GM23338 (cell line): ENCODE measurements at regions not wholly inside any gene's neighbourhood (a gene's known extent, or its start where the extent isn't known, plus 50 kb on each side); places are given as distances from the start of the nearest gene placed in this dataset.

Experiments
- CREB1 ChIP-seq: fragments of 250-450 bp; sonication (Bioruptor Pico); IDR thresholded peaks from 2 replicates; pipeline ENCODE4 v1.5.0; 2020; ENCODE audit warnings: low read depth, mild to moderate bottlenecking, moderate library complexity
- ETS1 ChIP-seq: IDR thresholded peaks from 2 replicates; pipeline ENCODE4 v1.6.1; 2016; ENCODE audit warnings: antibody characterized with exemption
- EZH2 ChIP-seq: fragments of 200-600 bp; sonication (generic); IDR thresholded peaks from one replicate; pipeline ENCODE4 v1.8.0; 2017; ENCODE audit warnings: antibody characterized with exemption, mild to moderate bottlenecking, low read depth; ENCODE audit not compliant: unreplicated experiment
- EZH2phosphoT487 ChIP-seq: fragments of 200-600 bp; sonication (generic); IDR thresholded peaks from one replicate; pipeline ENCODE4 v1.8.1; 2018; ENCODE audit warnings: antibody characterized with exemption; ENCODE audit not compliant: unreplicated experiment
- JUNB ChIP-seq: IDR thresholded peaks from one replicate; pipeline ENCODE4 v1.6.1; 2016; ENCODE audit warnings: antibody characterized with exemption; ENCODE audit not compliant: unreplicated experiment
- POLR2AphosphoS5 ChIP-seq: IDR thresholded peaks from 2 replicates; pipeline ENCODE4 v1.6.1; 2016; ENCODE audit warnings: antibody characterized with exemption, low read depth
- REST ChIP-seq: IDR thresholded peaks from one replicate; pipeline ENCODE4 v1.6.1; 2018; ENCODE audit warnings: antibody characterized with exemption; ENCODE audit not compliant: unreplicated experiment
- ZNF114 ChIP-seq: fragments of 250-450 bp; sonication (Bioruptor Pico); IDR thresholded peaks from 2 replicates; pipeline ENCODE4 v1.5.0; 2020; ENCODE audit warnings: mild to moderate bottlenecking, moderate library complexity
- TF ChIP-seq, protein P1 (sequence below), 2 experiments: fragments of 200-600 bp in 1 of 2; sonication (generic) in 1 of 2; conservative IDR thresholded peaks; 2 replicates each; pipeline versions ENCODE4 v1.5.1 to v1.6.1; 2016 to 2017; ENCODE audit warnings: antibody characterized with exemption in 2 of 2, low read depth in 2 of 2, mild to moderate bottlenecking in 2 of 2, moderate library complexity in 1 of 2
- TF ChIP-seq, protein P2 (sequence below): fragments of 250-450 bp; sonication (Bioruptor Pico); IDR thresholded peaks from 2 replicates; pipeline ENCODE4 v1.5.0; 2020; ENCODE audit warnings: mild to moderate bottlenecking, moderate library complexity

DNA sequence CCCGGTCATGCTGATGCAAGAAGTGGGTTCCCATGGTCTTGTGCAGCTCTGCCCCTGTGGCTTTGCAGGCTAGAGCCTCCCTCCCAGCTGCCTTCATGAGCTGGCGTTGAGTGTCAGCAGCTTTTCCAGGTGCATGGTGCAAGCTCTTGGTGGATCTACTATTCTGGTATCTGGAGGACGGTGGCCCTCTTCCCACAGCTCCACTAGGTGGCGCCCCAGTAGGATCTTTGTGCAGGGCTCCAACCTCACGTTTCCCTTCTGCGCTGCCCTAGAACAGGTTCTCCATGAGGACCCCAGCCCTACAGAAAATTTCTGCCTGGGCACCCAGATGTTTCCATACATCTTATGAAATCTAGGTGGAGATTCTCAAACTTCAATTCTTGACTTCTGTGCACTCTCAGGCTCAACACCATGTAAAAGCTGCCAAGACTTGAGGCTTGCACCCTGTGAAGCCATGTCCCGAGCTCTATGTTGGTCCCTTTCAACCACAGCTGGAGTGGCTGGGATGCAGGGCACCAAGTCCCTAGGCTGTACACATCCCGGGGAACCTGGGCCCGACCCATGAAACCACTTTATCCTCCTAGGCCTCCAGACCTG, 238.4 kb upstream of the MDFIC2 start:
- TF ChIP-seq, protein P1, sequence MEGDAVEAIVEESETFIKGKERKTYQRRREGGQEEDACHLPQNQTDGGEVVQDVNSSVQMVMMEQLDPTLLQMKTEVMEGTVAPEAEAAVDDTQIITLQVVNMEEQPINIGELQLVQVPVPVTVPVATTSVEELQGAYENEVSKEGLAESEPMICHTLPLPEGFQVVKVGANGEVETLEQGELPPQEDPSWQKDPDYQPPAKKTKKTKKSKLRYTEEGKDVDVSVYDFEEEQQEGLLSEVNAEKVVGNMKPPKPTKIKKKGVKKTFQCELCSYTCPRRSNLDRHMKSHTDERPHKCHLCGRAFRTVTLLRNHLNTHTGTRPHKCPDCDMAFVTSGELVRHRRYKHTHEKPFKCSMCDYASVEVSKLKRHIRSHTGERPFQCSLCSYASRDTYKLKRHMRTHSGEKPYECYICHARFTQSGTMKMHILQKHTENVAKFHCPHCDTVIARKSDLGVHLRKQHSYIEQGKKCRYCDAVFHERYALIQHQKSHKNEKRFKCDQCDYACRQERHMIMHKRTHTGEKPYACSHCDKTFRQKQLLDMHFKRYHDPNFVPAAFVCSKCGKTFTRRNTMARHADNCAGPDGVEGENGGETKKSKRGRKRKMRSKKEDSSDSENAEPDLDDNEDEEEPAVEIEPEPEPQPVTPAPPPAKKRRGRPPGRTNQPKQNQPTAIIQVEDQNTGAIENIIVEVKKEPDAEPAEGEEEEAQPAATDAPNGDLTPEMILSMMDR (conservative IDR thresholded peaks at IDR 0.05; ENCODE audit: low read depth in 2 of 2): peak; percentile 64 to 75
- no peak for TF ChIP-seq REST
- no peak for TF ChIP-seq ETS1
- no peak for TF ChIP-seq JUNB
- no peak for TF ChIP-seq POLR2AphosphoS5
- no peak for TF ChIP-seq EZH2
- TF ChIP-seq, protein P2, sequence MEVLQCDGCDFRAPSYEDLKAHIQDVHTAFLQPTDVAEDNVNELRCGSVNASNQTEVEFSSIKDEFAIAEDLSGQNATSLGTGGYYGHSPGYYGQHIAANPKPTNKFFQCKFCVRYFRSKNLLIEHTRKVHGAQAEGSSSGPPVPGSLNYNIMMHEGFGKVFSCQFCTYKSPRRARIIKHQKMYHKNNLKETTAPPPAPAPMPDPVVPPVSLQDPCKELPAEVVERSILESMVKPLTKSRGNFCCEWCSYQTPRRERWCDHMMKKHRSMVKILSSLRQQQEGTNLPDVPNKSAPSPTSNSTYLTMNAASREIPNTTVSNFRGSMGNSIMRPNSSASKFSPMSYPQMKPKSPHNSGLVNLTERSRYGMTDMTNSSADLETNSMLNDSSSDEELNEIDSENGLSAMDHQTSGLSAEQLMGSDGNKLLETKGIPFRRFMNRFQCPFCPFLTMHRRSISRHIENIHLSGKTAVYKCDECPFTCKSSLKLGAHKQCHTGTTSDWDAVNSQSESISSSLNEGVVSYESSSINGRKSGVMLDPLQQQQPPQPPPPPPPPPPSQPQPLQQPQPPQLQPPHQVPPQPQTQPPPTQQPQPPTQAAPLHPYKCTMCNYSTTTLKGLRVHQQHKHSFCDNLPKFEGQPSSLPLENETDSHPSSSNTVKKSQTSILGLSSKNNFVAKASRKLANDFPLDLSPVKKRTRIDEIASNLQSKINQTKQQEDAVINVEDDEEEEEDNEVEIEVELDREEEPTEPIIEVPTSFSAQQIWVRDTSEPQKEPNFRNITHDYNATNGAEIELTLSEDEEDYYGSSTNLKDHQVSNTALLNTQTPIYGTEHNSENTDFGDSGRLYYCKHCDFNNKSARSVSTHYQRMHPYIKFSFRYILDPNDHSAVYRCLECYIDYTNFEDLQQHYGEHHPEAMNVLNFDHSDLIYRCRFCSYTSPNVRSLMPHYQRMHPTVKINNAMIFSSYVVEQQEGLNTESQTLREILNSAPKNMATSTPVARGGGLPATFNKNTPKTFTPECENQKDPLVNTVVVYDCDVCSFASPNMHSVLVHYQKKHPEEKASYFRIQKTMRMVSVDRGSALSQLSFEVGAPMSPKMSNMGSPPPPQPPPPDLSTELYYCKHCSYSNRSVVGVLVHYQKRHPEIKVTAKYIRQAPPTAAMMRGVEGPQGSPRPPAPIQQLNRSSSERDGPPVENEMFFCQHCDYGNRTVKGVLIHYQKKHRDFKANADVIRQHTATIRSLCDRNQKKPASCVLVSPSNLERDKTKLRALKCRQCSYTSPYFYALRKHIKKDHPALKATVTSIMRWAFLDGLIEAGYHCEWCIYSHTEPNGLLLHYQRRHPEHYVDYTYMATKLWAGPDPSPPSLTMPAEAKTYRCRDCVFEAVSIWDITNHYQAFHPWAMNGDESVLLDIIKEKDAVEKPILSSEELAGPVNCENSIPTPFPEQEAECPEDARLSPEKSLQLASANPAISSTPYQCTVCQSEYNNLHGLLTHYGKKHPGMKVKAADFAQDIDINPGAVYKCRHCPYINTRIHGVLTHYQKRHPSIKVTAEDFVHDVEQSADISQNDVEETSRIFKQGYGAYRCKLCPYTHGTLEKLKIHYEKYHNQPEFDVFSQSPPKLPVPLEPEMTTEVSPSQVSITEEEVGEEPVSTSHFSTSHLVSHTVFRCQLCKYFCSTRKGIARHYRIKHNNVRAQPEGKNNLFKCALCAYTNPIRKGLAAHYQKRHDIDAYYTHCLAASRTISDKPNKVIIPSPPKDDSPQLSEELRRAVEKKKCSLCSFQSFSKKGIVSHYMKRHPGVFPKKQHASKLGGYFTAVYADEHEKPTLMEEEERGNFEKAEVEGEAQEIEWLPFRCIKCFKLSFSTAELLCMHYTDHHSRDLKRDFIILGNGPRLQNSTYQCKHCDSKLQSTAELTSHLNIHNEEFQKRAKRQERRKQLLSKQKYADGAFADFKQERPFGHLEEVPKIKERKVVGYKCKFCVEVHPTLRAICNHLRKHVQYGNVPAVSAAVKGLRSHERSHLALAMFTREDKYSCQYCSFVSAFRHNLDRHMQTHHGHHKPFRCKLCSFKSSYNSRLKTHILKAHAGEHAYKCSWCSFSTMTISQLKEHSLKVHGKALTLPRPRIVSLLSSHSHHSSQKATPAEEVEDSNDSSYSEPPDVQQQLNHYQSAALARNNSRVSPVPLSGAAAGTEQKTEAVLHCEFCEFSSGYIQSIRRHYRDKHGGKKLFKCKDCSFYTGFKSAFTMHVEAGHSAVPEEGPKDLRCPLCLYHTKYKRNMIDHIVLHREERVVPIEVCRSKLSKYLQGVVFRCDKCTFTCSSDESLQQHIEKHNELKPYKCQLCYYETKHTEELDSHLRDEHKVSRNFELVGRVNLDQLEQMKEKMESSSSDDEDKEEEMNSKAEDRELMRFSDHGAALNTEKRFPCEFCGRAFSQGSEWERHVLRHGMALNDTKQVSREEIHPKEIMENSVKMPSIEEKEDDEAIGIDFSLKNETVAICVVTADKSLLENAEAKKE: no peak
- no peak for TF ChIP-seq ZNF114 (CRISPR knock-in tag)
- TF ChIP-seq CREB1 (CRISPR knock-in tag): no peak
- TF ChIP-seq EZH2phosphoT487: no peak
